Heart right ventricle (tissue), 16 donors: ENCODE measurements at regions not wholly inside any gene's neighbourhood (a gene's known extent, or its start where the extent isn't known, plus 50 kb on each side); places are given as distances from the start of the nearest gene placed in this dataset.

Source experiments
- ATAC-seq, 8 donors: fragments of 200-7000 bp; cut with Tn5 transposase; one replicate each; pipeline ENCODE4 v1.9.1; 2020; ENCODE audit warnings: mild to moderate bottlenecking in 8 of 8, moderate library complexity in 8 of 8, moderate number of reproducible peaks in 1 of 8
- DNase-seq, 2 donors: peaks; one replicate each; pipeline ENCODE4 v3.0.0-alpha.2; 2020
- H3K27ac ChIP-seq, 10 donors: fragments of 200-600 bp; sonication (generic) in 2 of 10; one replicate each; pipeline versions ENCODE4 v1.5.0 to v1.8.0; 2020 to 2022; ENCODE audit warnings: mild to moderate bottlenecking in 3 of 10
- H3K27me3 ChIP-seq, 7 donors: fragments of 200-600 bp; one replicate each; pipeline ENCODE4 v1.8.0; 2021 to 2022; ENCODE audit warnings: mild to moderate bottlenecking in 2 of 7
- H3K36me3 ChIP-seq, 9 donors: fragments of 200-600 bp; sonication (generic) in 1 of 9; one replicate each; pipeline versions ENCODE4 v1.5.0 to v1.8.0; 2020 to 2022; ENCODE audit warnings: mild to moderate bottlenecking in 2 of 9
- H3K4me1 ChIP-seq, 9 donors: fragments of 200-600 bp; sonication (generic) in 1 of 9; one replicate each; pipeline versions ENCODE4 v1.5.0 to v1.8.0; 2020 to 2022; ENCODE audit warnings: mild to moderate bottlenecking in 4 of 9
- H3K4me3 ChIP-seq, 10 donors: fragments of 200-600 bp; sonication (generic) in 2 of 10; one replicate each; pipeline versions ENCODE4 v1.5.0 to v1.8.0; 2020 to 2022; ENCODE audit warnings: mild to moderate bottlenecking in 7 of 10, moderate library complexity in 2 of 10
- H3K9me3 ChIP-seq, 11 donors: fragments of 200-600 bp in 10 of 11; sonication (generic) in 2 of 11; one replicate each; pipeline versions ENCODE4 v1.5.0 to v1.8.0; 2013 to 2022; ENCODE audit warnings: mild to moderate bottlenecking in 2 of 11, control low read depth in 1 of 11, moderate library complexity in 1 of 11
- CTCF ChIP-seq, 9 donors: fragments of 200-600 bp; sonication (generic) in 2 of 9; IDR thresholded peaks; one replicate each; pipeline versions ENCODE4 v1.5.0 to v1.8.0; 2021 to 2022; ENCODE audit warnings: antibody characterized with exemption in 9 of 9, mild to moderate bottlenecking in 5 of 9, moderate library complexity in 1 of 9
- WGBS, 2 donors: extraction: QIAGEN DNeasy Blood & Tissue Kit; methylation state at CpG; one replicate each; pipeline ENCODE4 v1.1.7; 2013; ENCODE audit warnings: inconsistent platforms in 1 of 2; 5-methylcytosine and 5-hydroxymethylcytosine counted together
- intact Hi-C, 10 donors: fragments of 100-400 bp; cut with DNase I; formaldehyde crosslinking; loops; one replicate each; pipeline versions ENCODE4 v1.11.1 to v1.14.2; 2022
- donor health status: Arrhythmogenic right ventricular cardiomyopathy.
- donor health status: ischemic (EF 13 %, LVEDD 7.1; RV severe dilation, severe dysfunction).
- donor health status: healthy with polysubstance abuse.
- donor health status: DM: no; HTN: yes; CAD: no.
- donor health status: DM: no; HTN: no; CAD: no.
- donor health status: ischemic (EF 25% LVEDD 6.9; RV normal size, moderate dysfunction).
- donor health status: ischemic (EF 25% LVEDD 5.7; RV mildly dilated, moderate dysfunction).
- donor health status: healthy.
- donor health status: DM: yes; HTN: yes; CAD: no.
- donor health status: Ischemic cardiomyopathy.
- donor health status: ischemic (EF 35%, LVEDD 5.7; RV mildly dilated, moderate dysfunction).
- donor health status: nonischemic (EF 11% LVEDD 7.7; RV severe dilation, severe dysfunction).
- donor health status: DM: yes; HTN: yes; CAD: no.
- donor health status: PGD.
- donor health status: ischemic (EF 29% LVEDD 5.4; RV normal size, mild dysfunction).
- donor health status: nonischemic (EF 23%, LVEDD 6.1; RV moderate dilation, normal function).

GRCh38 chr11:91820709-91821108 lies 403.9 kb upstream of the FAT3 start:
- no peaks in the 10 kb centered on the region for H3K27me3 ChIP-seq
- ATAC-seq, result no peak
- DNase-seq, result no peak
- no peaks in the 10 kb centered on the region for H3K9me3 ChIP-seq
- H3K36me3 ChIP-seq, result no peaks in the 10 kb centered on the region
- 93 to 95% methylated on average over 3 of the region's 3 CpGs for WGBS, 2 donors
- no peaks in the 10 kb centered on the region for H3K4me1 ChIP-seq
- H3K27ac ChIP-seq, result no peak overlapping the region
- no peak for TF ChIP-seq CTCF (IDR thresholded peaks at IDR 0.05)
- intact Hi-C loops, result no loop called here
- no peak overlapping the region for H3K4me3 ChIP-seq

GRCh38 chr11:91819777-91820176 lies 404.8 kb upstream of the FAT3 start:
- no peak for ATAC-seq
- DNase-seq, result no peak
- Histone ChIP-seq H3K27ac (no peak overlapping the region), H3K27me3 (no peaks in the 10 kb centered on the region), H3K36me3 (no peaks in the 10 kb centered on the region), H3K9me3 (no peaks in the 10 kb centered on the region), H3K4me1 (no peaks in the 10 kb centered on the region), H3K4me3 (no peak overlapping the region)
- 68 to 69% methylated on average over 1 of the region's 1 CpG for WGBS, 2 donors
- no peak for TF ChIP-seq CTCF (IDR thresholded peaks at IDR 0.05)
- intact Hi-C loops, result no loop called here

GRCh38 chr11:91819195-91819594 lies 405.4 kb upstream of the FAT3 start:
- no peak for DNase-seq
- no peak for TF ChIP-seq CTCF (IDR thresholded peaks at IDR 0.05)
- Histone ChIP-seq H3K27ac (no peak overlapping the region), H3K9me3 (no peaks in the 10 kb centered on the region), H3K4me3 (no peak overlapping the region), H3K27me3 (no peaks in the 10 kb centered on the region), H3K36me3 (no peaks in the 10 kb centered on the region), H3K4me1 (no peaks in the 10 kb centered on the region)
- no peak for ATAC-seq
- intact Hi-C loops, result no loop called here
- 82 to 84% methylated on average over 2 of the region's 2 CpGs for WGBS, 2 donors

- no peaks in the 10 kb centered on the region for H3K27me3 ChIP-seq
- no peak for DNase-seq
- H3K36me3 ChIP-seq, result no peaks in the 10 kb centered on the region
- no peak for ATAC-seq
- no peak overlapping the region for H3K27ac ChIP-seq
- H3K4me1 ChIP-seq, result no peaks in the 10 kb centered on the region
- intact Hi-C loops, result no loop called here
- H3K4me3 ChIP-seq, result no peak overlapping the region
- TF ChIP-seq CTCF (IDR thresholded peaks at IDR 0.05), result no peak
- WGBS, 2 donors, result 83 to 85% methylated on average over 4 of the region's 4 CpGs
- no peaks in the 10 kb centered on the region for H3K9me3 ChIP-seq
These were observed 406.6 kb upstream of the FAT3 start for GRCh38 chr11:91817996-91818395.

- no peak for DNase-seq
- intact Hi-C loops, result no loop called here
- Histone ChIP-seq H3K27ac (no peak overlapping the region), H3K4me3 (no peak overlapping the region), H3K9me3 (peaks cover 0 to 5% (median 0%) of the 10 kb centered on the region in 11 donors), H3K36me3 (no peaks in the 10 kb centered on the region), H3K4me1 (no peaks in the 10 kb centered on the region), H3K27me3 (no peaks in the 10 kb centered on the region)
- no peak for TF ChIP-seq CTCF (IDR thresholded peaks at IDR 0.05)
- no peak for ATAC-seq
These were observed 411.4 kb upstream of the FAT3 start for GRCh38 chr11:91813263-91813662.
